BE2C (cell line): ENCODE measurements at regions not wholly inside any gene's neighbourhood (a gene's known extent, or its start where the extent isn't known, plus 50 kb on each side); places are given as distances from the start of the nearest gene placed in this dataset.

Experiments
- DNase-seq: peaks from one replicate; pipeline ENCODE4 v3.0.0-alpha.2; 2020
- H3K27me3 ChIP-seq: fragments of 250-450 bp; sonication (Bioruptor Pico); 2 replicates; pipeline ENCODE4 v1.5.1; 2020; ENCODE audit warnings: mild to moderate bottlenecking
- H3K36me3 ChIP-seq: fragments of 250-450 bp; sonication (Bioruptor Pico); 2 replicates; pipeline ENCODE4 v1.5.1; 2020; ENCODE audit warnings: mild to moderate bottlenecking
- H3K4me1 ChIP-seq: fragments of 250-450 bp; sonication (Bioruptor Pico); 2 replicates; pipeline ENCODE4 v1.5.1; 2020
- H3K4me3 ChIP-seq: 2 replicates; pipeline ENCODE4 v1.5.1; 2011; ENCODE audit warnings: low read depth, low read length
- H3K9me3 ChIP-seq: fragments of 250-450 bp; sonication (Bioruptor Pico); 2 replicates; pipeline ENCODE4 v1.5.1; 2020
- TF ChIP-seq, protein P1 (sequence below): IDR thresholded peaks from 2 replicates; pipeline ENCODE4 v1.5.1; 2012; ENCODE audit warnings: mild to moderate bottlenecking, low read depth, low read length

DNA sequence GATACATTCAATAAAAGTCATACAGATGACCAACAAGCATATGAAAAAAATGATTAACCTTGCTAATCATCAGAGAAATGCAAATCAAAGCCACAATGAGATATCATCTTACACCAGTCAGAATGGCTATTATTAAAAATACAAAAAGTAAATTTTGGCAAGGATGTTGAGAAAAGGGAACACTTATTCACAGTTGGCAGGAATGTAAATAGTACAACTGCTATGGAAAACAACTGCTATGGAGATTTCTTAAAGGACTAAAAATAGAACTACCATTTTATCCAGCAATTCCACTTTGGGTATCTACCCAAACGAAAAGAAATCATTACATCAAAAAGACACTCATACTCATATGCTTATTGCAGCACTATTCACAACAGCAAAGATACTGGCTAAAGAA is 1121.8 kb downstream of the TBL1XR1 start:
- no peak for DNase-seq
- Histone ChIP-seq H3K4me3 (no peak overlapping the region), H3K36me3 (no peaks in the 10 kb centered on the region), H3K4me1 (no peaks in the 10 kb centered on the region), H3K9me3 (no peaks in the 10 kb centered on the region), H3K27me3 (no peaks in the 10 kb centered on the region)
- TF ChIP-seq, protein P1, sequence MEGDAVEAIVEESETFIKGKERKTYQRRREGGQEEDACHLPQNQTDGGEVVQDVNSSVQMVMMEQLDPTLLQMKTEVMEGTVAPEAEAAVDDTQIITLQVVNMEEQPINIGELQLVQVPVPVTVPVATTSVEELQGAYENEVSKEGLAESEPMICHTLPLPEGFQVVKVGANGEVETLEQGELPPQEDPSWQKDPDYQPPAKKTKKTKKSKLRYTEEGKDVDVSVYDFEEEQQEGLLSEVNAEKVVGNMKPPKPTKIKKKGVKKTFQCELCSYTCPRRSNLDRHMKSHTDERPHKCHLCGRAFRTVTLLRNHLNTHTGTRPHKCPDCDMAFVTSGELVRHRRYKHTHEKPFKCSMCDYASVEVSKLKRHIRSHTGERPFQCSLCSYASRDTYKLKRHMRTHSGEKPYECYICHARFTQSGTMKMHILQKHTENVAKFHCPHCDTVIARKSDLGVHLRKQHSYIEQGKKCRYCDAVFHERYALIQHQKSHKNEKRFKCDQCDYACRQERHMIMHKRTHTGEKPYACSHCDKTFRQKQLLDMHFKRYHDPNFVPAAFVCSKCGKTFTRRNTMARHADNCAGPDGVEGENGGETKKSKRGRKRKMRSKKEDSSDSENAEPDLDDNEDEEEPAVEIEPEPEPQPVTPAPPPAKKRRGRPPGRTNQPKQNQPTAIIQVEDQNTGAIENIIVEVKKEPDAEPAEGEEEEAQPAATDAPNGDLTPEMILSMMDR = no peak

DNA sequence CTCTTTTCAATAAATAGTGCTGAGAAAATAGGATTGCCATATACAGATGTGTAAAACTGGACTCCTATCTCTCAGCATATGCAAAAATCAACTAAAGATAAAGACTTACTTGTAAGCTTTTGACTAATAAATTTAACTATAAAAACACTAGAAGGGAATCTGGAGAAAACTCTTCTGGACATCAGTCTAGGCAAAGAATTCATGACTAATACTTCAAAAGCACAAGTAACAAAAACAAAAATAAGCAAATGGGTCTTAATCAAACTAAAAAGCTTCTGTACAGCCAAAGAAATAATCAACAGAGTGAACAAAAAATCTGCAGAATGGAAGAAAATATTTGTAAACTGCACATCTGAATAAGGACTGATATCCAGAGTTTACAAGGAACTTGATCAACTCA is 1122.2 kb downstream of the TBL1XR1 start:
- TF ChIP-seq, protein P1 = no peak
- Histone ChIP-seq H3K4me1 (no peaks in the 10 kb centered on the region), H3K36me3 (no peaks in the 10 kb centered on the region), H3K4me3 (no peak overlapping the region), H3K27me3 (no peaks in the 10 kb centered on the region), H3K9me3 (no peaks in the 10 kb centered on the region)
- no peak for DNase-seq

DNA sequence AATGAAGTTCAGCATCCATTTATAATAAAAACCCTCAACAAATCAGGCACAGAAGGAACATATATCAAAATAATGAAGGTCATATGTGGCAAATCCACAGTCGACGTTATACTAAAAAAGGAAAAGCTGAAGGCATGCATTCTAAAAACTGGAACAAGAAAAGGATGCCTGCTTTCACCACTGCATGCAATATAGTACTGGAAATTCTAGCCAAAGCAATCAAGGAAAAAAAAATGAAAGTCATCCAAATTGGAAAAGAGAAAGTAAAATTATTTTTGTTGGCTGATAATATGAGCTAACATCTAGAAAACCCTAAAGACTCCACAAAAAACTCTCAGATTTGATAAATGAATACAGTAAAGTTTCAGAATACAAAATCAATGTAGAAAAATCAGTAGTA is 1123.2 kb downstream of the TBL1XR1 start:
- Histone ChIP-seq H3K27me3 (no peaks in the 10 kb centered on the region), H3K9me3 (no peaks in the 10 kb centered on the region), H3K4me1 (no peaks in the 10 kb centered on the region), H3K4me3 (no peak overlapping the region), H3K36me3 (no peaks in the 10 kb centered on the region)
- DNase-seq = no peak
- TF ChIP-seq, protein P1 = no peak

DNA sequence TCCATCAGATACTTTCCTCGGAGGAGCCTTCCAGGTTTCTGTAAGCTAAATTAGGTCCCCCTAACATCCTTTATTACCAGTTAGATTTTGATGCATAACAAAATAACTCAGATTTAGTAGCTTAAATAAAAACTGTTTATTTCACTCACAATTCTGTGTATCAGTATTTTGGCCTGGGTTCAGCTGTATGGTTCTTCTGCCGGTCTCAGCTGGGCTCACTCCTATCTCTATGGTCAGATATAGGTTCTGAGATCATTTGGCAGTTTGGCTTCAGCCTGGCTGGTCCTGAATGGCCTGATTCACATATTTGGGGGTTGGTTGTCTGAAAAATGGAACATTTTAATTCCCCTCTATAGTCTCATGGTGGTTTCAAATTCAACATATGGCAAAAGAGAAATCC is 1125.3 kb downstream of the TBL1XR1 start:
- DNase-seq = no peak
- H3K9me3 ChIP-seq = no peaks in the 10 kb centered on the region
- H3K27me3 ChIP-seq = no peaks in the 10 kb centered on the region
- H3K36me3 ChIP-seq = no peaks in the 10 kb centered on the region
- TF ChIP-seq, protein P1 = no peak
- no peak overlapping the region for H3K4me3 ChIP-seq
- H3K4me1 ChIP-seq = no peaks in the 10 kb centered on the region

DNA sequence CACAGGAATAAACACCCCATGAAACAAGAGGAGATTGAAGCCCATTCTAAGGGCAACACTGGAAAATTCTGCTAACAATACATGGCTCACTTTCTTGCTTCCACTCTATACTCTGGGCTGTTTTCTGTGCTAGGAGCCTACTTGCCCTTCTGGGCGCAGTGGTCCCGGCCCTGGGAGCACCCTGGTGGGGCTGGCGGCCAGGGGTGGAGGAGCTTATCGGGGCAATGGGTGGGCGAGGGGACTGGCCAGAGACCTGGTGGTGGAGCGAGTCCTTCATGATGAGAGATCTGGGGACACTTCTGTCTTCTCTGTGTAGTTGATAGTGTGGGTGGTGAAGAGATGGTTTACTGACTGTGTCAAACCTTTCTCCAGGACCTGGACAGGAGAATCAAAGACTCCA is 1128.5 kb downstream of the TBL1XR1 start:
- Histone ChIP-seq H3K27me3 (no peaks in the 10 kb centered on the region), H3K9me3 (no peaks in the 10 kb centered on the region), H3K36me3 (no peaks in the 10 kb centered on the region), H3K4me1 (no peaks in the 10 kb centered on the region), H3K4me3 (no peak overlapping the region)
- no peak for DNase-seq
- TF ChIP-seq, protein P1 = no peak

DNA sequence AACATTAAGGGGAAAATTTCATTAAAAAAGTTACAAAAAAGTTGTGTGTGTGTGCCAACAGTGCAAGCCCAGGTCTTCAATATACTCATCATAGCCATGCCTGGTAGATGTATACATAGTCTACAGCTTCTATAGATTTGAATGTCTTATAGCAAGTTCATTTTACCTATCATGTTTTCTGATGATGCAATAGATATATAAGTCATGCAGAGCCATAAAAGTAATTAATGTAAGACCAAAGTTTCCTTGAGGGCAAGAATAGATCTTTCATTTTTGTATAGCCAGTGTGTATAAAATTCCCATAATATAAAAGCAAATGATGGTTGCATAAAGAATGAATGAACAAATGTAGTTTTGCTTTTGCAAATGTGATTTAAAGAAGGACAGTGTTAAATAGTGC is 1138.4 kb downstream of the TBL1XR1 start:
- Histone ChIP-seq H3K9me3 (no peaks in the 10 kb centered on the region), H3K4me1 (no peaks in the 10 kb centered on the region), H3K27me3 (no peaks in the 10 kb centered on the region), H3K4me3 (no peak overlapping the region), H3K36me3 (no peaks in the 10 kb centered on the region)
- no peak for DNase-seq
- TF ChIP-seq, protein P1 = no peak
